H1 (cell line): ENCODE measurements at regions not wholly inside any gene's neighbourhood (a gene's known extent, or its start where the extent isn't known, plus 50 kb on each side); places are given as distances from the start of the nearest gene placed in this dataset.

ENCODE experiments used
- EZH2 ChIP-seq: fragments of 200-600 bp; sonication (generic); IDR thresholded peaks from 2 replicates; pipeline ENCODE4 v1.7.1; 2012; ENCODE audit warnings: low read depth, mild to moderate bottlenecking, moderate library complexity, low read length, inconsistent platforms; ENCODE audit not compliant: severe bottlenecking
- GABPA ChIP-seq: IDR thresholded peaks from 2 replicates; pipeline ENCODE4 v1.6.1; 2011; ENCODE audit warnings: mild to moderate bottlenecking, low read length, moderate library complexity, borderline replicate concordance; ENCODE audit not compliant: insufficient read depth
- JUND ChIP-seq: IDR thresholded peaks from 2 replicates; pipeline ENCODE4 v1.6.1; 2011; ENCODE audit warnings: mild to moderate bottlenecking, improper control_type of control experiment, low read length
- POLR2A ChIP-seq, 2 experiments: IDR thresholded peaks; 1 replicate in 1 of 2; 2 replicates in 1 of 2; pipeline ENCODE4 v1.6.1; 2011; ENCODE audit warnings: low read depth in 2 of 2, low read length in 2 of 2, mild to moderate bottlenecking in 2 of 2; ENCODE audit errors: control extremely low read depth in 1 of 2
- SIX5 ChIP-seq: IDR thresholded peaks from 2 replicates; pipeline ENCODE4 v1.6.1; 2011; ENCODE audit warnings: mild to moderate bottlenecking, low read depth, low read length

DNA sequence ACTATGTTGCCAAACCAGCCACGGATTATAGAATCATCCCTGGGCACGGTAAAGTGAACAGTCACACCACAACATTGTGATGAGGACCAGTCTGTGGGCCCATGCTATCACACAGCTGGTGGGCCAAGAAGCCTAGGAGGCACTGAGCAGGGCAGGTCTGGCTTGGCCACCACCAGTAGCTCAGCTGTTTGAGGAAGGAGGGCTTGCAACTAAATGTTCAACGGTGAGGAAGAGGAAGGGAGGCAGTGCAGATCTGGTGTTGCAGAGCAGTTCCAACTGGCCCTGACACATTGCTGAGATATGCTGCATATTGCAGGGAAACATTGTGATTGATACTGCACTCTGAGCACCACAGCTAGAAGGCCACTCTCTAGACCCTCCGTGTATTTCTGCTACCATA, 77.9 kb upstream of the ATG10 start (continued):
- TF ChIP-seq GABPA (no peak), SIX5 (no peak), POLR2A (IDR thresholded peaks at IDR 0.05; ENCODE audit: control extremely low read depth in 1 of 2, low read depth in 2 of 2, low read length in 2 of 2) (no peak), JUND (no peak), EZH2 (no peak)
